WTC11 (cell line): ENCODE measurements at regions not wholly inside any gene's neighbourhood (a gene's known extent, or its start where the extent isn't known, plus 50 kb on each side); places are given as distances from the start of the nearest gene placed in this dataset.

Experiments
- ATF3 ChIP-seq: sonication (generic); formaldehyde crosslinking; conservative IDR thresholded peaks from 2 replicates; pipeline ENCODE4 v1.8.1; 2022; ENCODE audit warnings: mild to moderate bottlenecking, missing genetic modification reagents
- ELF4 ChIP-seq: sonication (generic); formaldehyde crosslinking; IDR thresholded peaks from 2 replicates; pipeline ENCODE4 v1.8.1; 2022; ENCODE audit warnings: low read depth, mild to moderate bottlenecking, moderate library complexity, missing genetic modification reagents
- ESRRA ChIP-seq: sonication (generic); formaldehyde crosslinking; IDR thresholded peaks from 2 replicates; pipeline ENCODE4 v1.8.1; 2022; ENCODE audit warnings: mild to moderate bottlenecking, missing genetic modification reagents, borderline replicate concordance
- HMGXB4 ChIP-seq: sonication (generic); formaldehyde crosslinking; IDR thresholded peaks from 2 replicates; pipeline ENCODE4 v1.8.1; 2023; ENCODE audit warnings: mild to moderate bottlenecking, moderate library complexity, missing genetic modification reagents
- MLX ChIP-seq: sonication (generic); formaldehyde crosslinking; IDR thresholded peaks from 2 replicates; pipeline ENCODE4 v1.8.1; 2023; ENCODE audit warnings: mild to moderate bottlenecking, missing genetic modification reagents, moderate library complexity
- OVOL2 ChIP-seq: fragments of 250-450 bp; sonication (Bioruptor Pico); IDR thresholded peaks from 2 replicates; pipeline ENCODE4 v1.9.0; 2021; ENCODE audit warnings: mild to moderate bottlenecking, borderline replicate concordance
- SP1 ChIP-seq: sonication (generic); formaldehyde crosslinking; conservative IDR thresholded peaks from 2 replicates; pipeline ENCODE4 v1.8.1; 2022; ENCODE audit warnings: missing genetic modification reagents
- ZNF232 ChIP-seq: sonication (generic); formaldehyde crosslinking; IDR thresholded peaks from 2 replicates; pipeline ENCODE4 v1.8.0; 2022; ENCODE audit warnings: mild to moderate bottlenecking, missing genetic modification reagents
- ZNF416 ChIP-seq: fragments of 250-450 bp; sonication (Bioruptor Pico); IDR thresholded peaks from 2 replicates; pipeline ENCODE4 v1.9.0; 2021; ENCODE audit warnings: mild to moderate bottlenecking, inconsistent platforms
- ZSCAN18 ChIP-seq: fragments of 250-450 bp; sonication (Bioruptor Pico); IDR thresholded peaks from 2 replicates; pipeline ENCODE4 v2.1.2; 2022; ENCODE audit warnings: mild to moderate bottlenecking, moderate library complexity
- TF ChIP-seq, protein P1 (sequence below): fragments of 200-600 bp; IDR thresholded peaks from 2 replicates; pipeline ENCODE4 v1.8.0; 2022; ENCODE audit warnings: antibody characterized with exemption
- TF ChIP-seq, protein P2 (sequence below): sonication (generic); formaldehyde crosslinking; IDR thresholded peaks from 2 replicates; pipeline ENCODE4 v1.8.1; 2023; ENCODE audit warnings: mild to moderate bottlenecking, missing genetic modification reagents, moderate library complexity
- TF ChIP-seq, protein P3 (sequence below): sonication (generic); formaldehyde crosslinking; IDR thresholded peaks from 2 replicates; pipeline ENCODE4 v1.8.1; 2022; ENCODE audit warnings: low read depth, mild to moderate bottlenecking, moderate library complexity, missing genetic modification reagents, borderline replicate concordance

DNA sequence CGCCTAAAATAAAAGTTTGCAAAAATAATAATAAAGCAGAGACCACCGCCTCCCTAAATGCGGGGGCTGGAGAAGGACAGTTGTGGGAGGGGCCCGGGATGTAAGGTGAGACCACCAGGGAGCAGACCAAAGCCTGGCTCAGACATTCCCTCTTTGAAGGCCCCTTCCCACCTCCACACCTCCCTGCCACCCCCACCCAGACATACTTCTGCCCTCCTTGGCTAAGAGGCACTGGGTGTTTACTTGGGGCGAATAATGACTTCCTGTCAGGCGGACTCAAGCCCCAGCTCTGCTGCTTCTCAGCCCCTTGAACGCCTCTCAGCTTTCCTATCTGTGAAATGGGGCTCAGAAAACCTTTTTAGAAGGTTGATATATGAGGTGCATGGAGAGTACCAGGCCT is 58.8 kb upstream of the GGTA1 start:
- TF ChIP-seq, protein P1, sequence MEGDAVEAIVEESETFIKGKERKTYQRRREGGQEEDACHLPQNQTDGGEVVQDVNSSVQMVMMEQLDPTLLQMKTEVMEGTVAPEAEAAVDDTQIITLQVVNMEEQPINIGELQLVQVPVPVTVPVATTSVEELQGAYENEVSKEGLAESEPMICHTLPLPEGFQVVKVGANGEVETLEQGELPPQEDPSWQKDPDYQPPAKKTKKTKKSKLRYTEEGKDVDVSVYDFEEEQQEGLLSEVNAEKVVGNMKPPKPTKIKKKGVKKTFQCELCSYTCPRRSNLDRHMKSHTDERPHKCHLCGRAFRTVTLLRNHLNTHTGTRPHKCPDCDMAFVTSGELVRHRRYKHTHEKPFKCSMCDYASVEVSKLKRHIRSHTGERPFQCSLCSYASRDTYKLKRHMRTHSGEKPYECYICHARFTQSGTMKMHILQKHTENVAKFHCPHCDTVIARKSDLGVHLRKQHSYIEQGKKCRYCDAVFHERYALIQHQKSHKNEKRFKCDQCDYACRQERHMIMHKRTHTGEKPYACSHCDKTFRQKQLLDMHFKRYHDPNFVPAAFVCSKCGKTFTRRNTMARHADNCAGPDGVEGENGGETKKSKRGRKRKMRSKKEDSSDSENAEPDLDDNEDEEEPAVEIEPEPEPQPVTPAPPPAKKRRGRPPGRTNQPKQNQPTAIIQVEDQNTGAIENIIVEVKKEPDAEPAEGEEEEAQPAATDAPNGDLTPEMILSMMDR = no peak
- TF ChIP-seq, protein P2, sequence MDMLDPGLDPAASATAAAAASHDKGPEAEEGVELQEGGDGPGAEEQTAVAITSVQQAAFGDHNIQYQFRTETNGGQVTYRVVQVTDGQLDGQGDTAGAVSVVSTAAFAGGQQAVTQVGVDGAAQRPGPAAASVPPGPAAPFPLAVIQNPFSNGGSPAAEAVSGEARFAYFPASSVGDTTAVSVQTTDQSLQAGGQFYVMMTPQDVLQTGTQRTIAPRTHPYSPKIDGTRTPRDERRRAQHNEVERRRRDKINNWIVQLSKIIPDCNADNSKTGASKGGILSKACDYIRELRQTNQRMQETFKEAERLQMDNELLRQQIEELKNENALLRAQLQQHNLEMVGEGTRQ (CRISPR knock-in tag) = no peak
- TF ChIP-seq SP1 (CRISPR knock-in tag) (no peak), ZSCAN18 (CRISPR knock-in tag) (no peak), ATF3 (CRISPR knock-in tag) (no peak), HMGXB4 (CRISPR knock-in tag) (no peak), MLX (CRISPR knock-in tag) (no peak), ESRRA (CRISPR knock-in tag) (no peak), ELF4 (CRISPR knock-in tag) (no peak), ZNF416 (CRISPR knock-in tag) (no peak), ZNF232 (no peak), OVOL2 (CRISPR knock-in tag) (no peak)
- TF ChIP-seq, protein P3, sequence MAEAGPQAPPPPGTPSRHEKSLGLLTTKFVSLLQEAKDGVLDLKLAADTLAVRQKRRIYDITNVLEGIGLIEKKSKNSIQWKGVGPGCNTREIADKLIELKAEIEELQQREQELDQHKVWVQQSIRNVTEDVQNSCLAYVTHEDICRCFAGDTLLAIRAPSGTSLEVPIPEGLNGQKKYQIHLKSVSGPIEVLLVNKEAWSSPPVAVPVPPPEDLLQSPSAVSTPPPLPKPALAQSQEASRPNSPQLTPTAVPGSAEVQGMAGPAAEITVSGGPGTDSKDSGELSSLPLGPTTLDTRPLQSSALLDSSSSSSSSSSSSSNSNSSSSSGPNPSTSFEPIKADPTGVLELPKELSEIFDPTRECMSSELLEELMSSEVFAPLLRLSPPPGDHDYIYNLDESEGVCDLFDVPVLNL (CRISPR knock-in tag) = no peak
